Endothelial cell of umbilical vein (primary cell): ENCODE measurements at regions not wholly inside any gene's neighbourhood (a gene's known extent, or its start where the extent isn't known, plus 50 kb on each side); places are given as distances from the start of the nearest gene placed in this dataset.

ENCODE experiments used
- BruUV-seq: library from RNA; stranded (reverse); fragments of 400-500 nt; replicated peaks from 2 replicates; lab custom pipeline; 2021; lab: Mats Ljungman, UMichigan
- CTCF ChIA-PET: fragments of 300-600, 350-600 bp; sonication (Branson Sonifier 250); formaldehyde crosslinking; loops from one replicate; lab custom pipeline; 2021; ENCODE audit warnings: antibody characterized with exemption, inconsistent platforms; lab: Charles Lee
- POLR2A ChIA-PET: fragments of 300-600, 350-600 bp; sonication (Branson Sonifier 250); formaldehyde crosslinking; loops from one replicate; lab custom pipeline; 2021; ENCODE audit warnings: antibody characterized with exemption, inconsistent platforms; lab: Charles Lee
- DNase-seq: peaks from one replicate; pipeline ENCODE4 v3.0.0-alpha.2; 2011; ENCODE audit warnings: low read depth, low spot score
- FAIRE-seq: peaks from 2 replicates; lab custom pipeline; 2011; peaks lifted over from hg19 to GRCh38; lab: Jason Lieb, UNC
- H2AFZ ChIP-seq: 2 replicates; pipeline ENCODE4 v1.6.0; 2012; ENCODE audit warnings: low read depth, low read length, control low read depth, inconsistent platforms
- H3K27ac ChIP-seq: 2 replicates; pipeline ENCODE4 v1.5.1; 2011; ENCODE audit warnings: low read depth, mild to moderate bottlenecking, control low read depth, low read length, moderate library complexity; ENCODE audit not compliant: insufficient read depth
- H3K27me3 ChIP-seq, 2 experiments: 2 replicates each; pipeline versions ENCODE4 v1.6.0 to v1.6.1; 2011; ENCODE audit warnings: low read length in 2 of 2, mixed read lengths in 1 of 2; ENCODE audit not compliant: control insufficient read depth in 2 of 2, insufficient read depth in 2 of 2
- H3K36me3 ChIP-seq, 2 experiments: 2 replicates in 1 of 2; 3 replicates in 1 of 2; pipeline ENCODE4 v1.5.1; 2011; ENCODE audit warnings: low read length in 2 of 2, mild to moderate bottlenecking in 1 of 2, moderate library complexity in 1 of 2; ENCODE audit not compliant: control insufficient read depth in 2 of 2, insufficient read depth in 2 of 2; ENCODE audit errors: extremely low read depth in 1 of 2
- H3K4me1 ChIP-seq: 3 replicates; pipeline ENCODE4 v1.5.1; 2011; ENCODE audit warnings: mild to moderate bottlenecking, low read length; ENCODE audit not compliant: control insufficient read depth, insufficient read depth; ENCODE audit errors: extremely low read depth
- H3K4me2 ChIP-seq: 2 replicates; pipeline ENCODE4 v1.6.1; 2011; ENCODE audit warnings: low read length, control low read depth, mixed read lengths; ENCODE audit not compliant: insufficient read depth
- H3K4me3 ChIP-seq, 3 experiments: fragments of 200-600 bp in 1 of 3; sonication (generic), shearing (Covaris generic) in 1 of 3; replicated peaks in 1 of 3; 2 replicates each; pipeline ENCODE4 v1.5.1; 2011 to 2016; ENCODE audit warnings: control low read depth in 3 of 3, low read length in 3 of 3, mild to moderate bottlenecking in 2 of 3, inconsistent platforms in 1 of 3, low read depth in 1 of 3, moderate library complexity in 1 of 3; ENCODE audit not compliant: insufficient read depth in 1 of 3
- H3K79me2 ChIP-seq: 2 replicates; pipeline ENCODE4 v1.6.0; 2012; ENCODE audit warnings: low read length, inconsistent platforms; ENCODE audit not compliant: control insufficient read depth, insufficient read depth
- H3K9ac ChIP-seq: replicated peaks from 2 replicates; pipeline ENCODE3; 2011; ENCODE audit warnings: low read length, control low read depth; ENCODE audit not compliant: insufficient read depth; ENCODE audit errors: extremely low read depth
- H3K9me1 ChIP-seq: replicated peaks from 3 replicates; pipeline ENCODE4 v1.6.0; 2011; ENCODE audit warnings: mild to moderate bottlenecking, low read length; ENCODE audit not compliant: control insufficient read depth, insufficient read depth; ENCODE audit errors: extremely low read depth
- H3K9me3 ChIP-seq: replicated peaks from 2 replicates; pipeline ENCODE4 v1.5.1; 2012; ENCODE audit warnings: low read length, inconsistent platforms; ENCODE audit not compliant: control insufficient read depth, insufficient read depth
- H4K20me1 ChIP-seq: replicated peaks from 2 replicates; pipeline ENCODE3; 2011; ENCODE audit warnings: mild to moderate bottlenecking, low read length; ENCODE audit not compliant: control insufficient read depth, insufficient read depth; ENCODE audit errors: extremely low read depth
- EZH2 ChIP-seq: IDR thresholded peaks from 2 replicates; pipeline ENCODE4 v1.6.1; 2012; ENCODE audit warnings: borderline replicate concordance, low read depth, mild to moderate bottlenecking, moderate library complexity, low read length, inconsistent platforms; ENCODE audit not compliant: severe bottlenecking
- FOS ChIP-seq: IDR thresholded peaks from 2 replicates; pipeline ENCODE4 v1.6.1; 2011; ENCODE audit warnings: mild to moderate bottlenecking, low read length, moderate library complexity, borderline replicate concordance; ENCODE audit not compliant: insufficient read depth
- GATA2 ChIP-seq: IDR thresholded peaks from 2 replicates; pipeline ENCODE4 v1.7.0; 2011; ENCODE audit warnings: low read depth, mild to moderate bottlenecking, moderate library complexity, mixed read lengths, low read length; ENCODE audit not compliant: insufficient read length, insufficient read depth
- JUN ChIP-seq: IDR thresholded peaks from 2 replicates; pipeline ENCODE4 v1.6.1; 2011; ENCODE audit warnings: borderline replicate concordance, low read depth; ENCODE audit not compliant: insufficient read length, insufficient read depth
- MYC ChIP-seq: IDR thresholded peaks from one replicate; pipeline ENCODE4 v1.6.1; 2011; ENCODE audit warnings: mild to moderate bottlenecking, low read depth, low read length
- POLR2A ChIP-seq: IDR thresholded peaks from 2 replicates; pipeline ENCODE4 v1.6.1; 2012; ENCODE audit warnings: low read depth, mild to moderate bottlenecking, control low read depth, low read length
- POLR2AphosphoS5 ChIP-seq: IDR thresholded peaks from 2 replicates; pipeline ENCODE4 v1.6.1; 2012; ENCODE audit warnings: low read depth, mild to moderate bottlenecking, control low read depth, low read length, moderate library complexity; ENCODE audit not compliant: insufficient read depth
- dilution Hi-C: fragments of 300-500 bp; cut with MboI; formaldehyde crosslinking; loops from one replicate; pipeline ENCODE4 v1.15.0; 2019; ENCODE audit warnings: low sequenced_read_pairs; ENCODE audit not compliant: extremely low pct_ligation_motif_present
- intact Hi-C: fragments of 100-400 bp; cut with micrococcal nuclease; formaldehyde crosslinking; loops from one replicate; pipeline ENCODE4 v1.10.0; 2022
- TF ChIP-seq, protein P1 (sequence below), 2 donors: IDR thresholded peaks; 1 replicate in 1 of 2; 2 replicates in 1 of 2; pipeline ENCODE4 v1.5.1; 2011; ENCODE audit warnings: low read length in 2 of 2, mild to moderate bottlenecking in 2 of 2, moderate library complexity in 2 of 2, control low read depth in 1 of 2, inconsistent platforms in 1 of 2, low read depth in 1 of 2; ENCODE audit not compliant: insufficient read depth in 1 of 2; ENCODE audit errors: extremely low read depth in 1 of 2
- TF ChIP-seq, protein P2 (sequence below): IDR thresholded peaks from 2 replicates; pipeline ENCODE4 v1.6.1; 2011; ENCODE audit not compliant: insufficient read depth, insufficient read length

DNA sequence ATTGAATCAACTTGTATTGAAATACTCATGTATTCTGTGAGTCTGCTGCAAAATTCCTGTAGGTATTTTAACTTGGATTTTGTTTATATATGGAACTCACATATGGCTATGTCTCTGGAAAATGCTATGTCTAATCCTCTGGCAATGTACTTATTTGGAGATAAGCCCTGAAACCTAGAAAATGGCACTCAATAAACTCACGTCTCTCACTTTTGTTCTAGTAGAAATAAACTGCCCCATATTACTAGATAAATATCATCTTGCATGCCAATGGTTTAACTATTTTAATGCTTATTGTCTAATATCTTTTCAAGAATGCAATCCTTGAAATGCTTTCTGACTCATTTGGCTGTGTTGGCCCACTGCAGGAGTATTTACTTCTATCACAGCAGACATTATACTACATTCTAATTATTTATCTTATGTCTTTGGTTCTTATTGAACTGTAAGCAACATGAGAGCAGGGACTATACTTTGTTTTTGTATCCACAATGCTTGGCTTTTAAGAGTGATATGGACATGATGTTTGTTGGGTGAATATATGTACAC is 292.2 kb upstream of the RSPO3 start:
- dilution Hi-C loops: no loop called here
- Histone ChIP-seq H3K79me2 (no peaks in the 10 kb centered on the region), H3K9me1 (no peaks in the 10 kb centered on the region), H3K4me3 (no peak overlapping the region), H3K27me3 (no peaks in the 10 kb centered on the region), H3K9me3 (no peaks in the 10 kb centered on the region), H3K4me1 (peaks cover 26% of the 10 kb centered on the region), H2AFZ (no peak overlapping the region), H3K36me3 (no peaks in the 10 kb centered on the region), H4K20me1 (no peaks in the 10 kb centered on the region), H3K4me2 (no peak overlapping the region), H3K9ac (no peak overlapping the region), H3K27ac (no peak overlapping the region)
- POLR2A ChIA-PET: no interaction called here
- CTCF ChIA-PET: no interaction called here
- TF ChIP-seq EZH2 (no peak), JUN (no peak), MYC (no peak), FOS (no peak), POLR2AphosphoS5 (no peak), POLR2A (no peak), GATA2 (no peak)
- TF ChIP-seq, protein P1, sequence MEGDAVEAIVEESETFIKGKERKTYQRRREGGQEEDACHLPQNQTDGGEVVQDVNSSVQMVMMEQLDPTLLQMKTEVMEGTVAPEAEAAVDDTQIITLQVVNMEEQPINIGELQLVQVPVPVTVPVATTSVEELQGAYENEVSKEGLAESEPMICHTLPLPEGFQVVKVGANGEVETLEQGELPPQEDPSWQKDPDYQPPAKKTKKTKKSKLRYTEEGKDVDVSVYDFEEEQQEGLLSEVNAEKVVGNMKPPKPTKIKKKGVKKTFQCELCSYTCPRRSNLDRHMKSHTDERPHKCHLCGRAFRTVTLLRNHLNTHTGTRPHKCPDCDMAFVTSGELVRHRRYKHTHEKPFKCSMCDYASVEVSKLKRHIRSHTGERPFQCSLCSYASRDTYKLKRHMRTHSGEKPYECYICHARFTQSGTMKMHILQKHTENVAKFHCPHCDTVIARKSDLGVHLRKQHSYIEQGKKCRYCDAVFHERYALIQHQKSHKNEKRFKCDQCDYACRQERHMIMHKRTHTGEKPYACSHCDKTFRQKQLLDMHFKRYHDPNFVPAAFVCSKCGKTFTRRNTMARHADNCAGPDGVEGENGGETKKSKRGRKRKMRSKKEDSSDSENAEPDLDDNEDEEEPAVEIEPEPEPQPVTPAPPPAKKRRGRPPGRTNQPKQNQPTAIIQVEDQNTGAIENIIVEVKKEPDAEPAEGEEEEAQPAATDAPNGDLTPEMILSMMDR (IDR thresholded peaks at IDR 0.05; ENCODE audit: extremely low read depth in 1 of 2, insufficient read depth in 1 of 2, low read depth in 1 of 2, low read length in 2 of 2): no peak
- TF ChIP-seq, protein P2, sequence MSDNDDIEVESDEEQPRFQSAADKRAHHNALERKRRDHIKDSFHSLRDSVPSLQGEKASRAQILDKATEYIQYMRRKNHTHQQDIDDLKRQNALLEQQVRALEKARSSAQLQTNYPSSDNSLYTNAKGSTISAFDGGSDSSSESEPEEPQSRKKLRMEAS: no peak
- intact Hi-C loops: no loop called here
- FAIRE-seq: no peak
- no peak for DNase-seq
- no TSS peak for BruUV-seq
